GM12891 (cell line): ENCODE measurements at regions not wholly inside any gene's neighbourhood (a gene's known extent, or its start where the extent isn't known, plus 50 kb on each side); places are given as distances from the start of the nearest gene placed in this dataset.

Experiments used
- DNase-seq: peaks from one replicate; pipeline ENCODE4 v3.0.0; 2011; ENCODE audit warnings: low spot score; ENCODE audit not compliant: insufficient read length
- FAIRE-seq: peaks from 2 replicates; lab custom pipeline; 2011; peaks lifted over from hg19 to GRCh38; lab: Jason Lieb, UNC
- PAX5 ChIP-seq: IDR thresholded peaks from 2 replicates; pipeline ENCODE4 v1.6.1; 2011; ENCODE audit warnings: low read length, moderate library complexity, mild to moderate bottlenecking; ENCODE audit not compliant: insufficient read depth, severe bottlenecking
- POLR2A ChIP-seq: IDR thresholded peaks from 2 replicates; pipeline ENCODE4 v1.6.1; 2011; ENCODE audit warnings: low read depth, low read length, control low read depth
- POLR2AphosphoS5 ChIP-seq: IDR thresholded peaks from 2 replicates; pipeline ENCODE4 v1.6.1; 2011; ENCODE audit warnings: low read depth, low read length, control low read depth
- POU2F2 ChIP-seq: IDR thresholded peaks from 2 replicates; pipeline ENCODE4 v1.6.1; 2011; ENCODE audit warnings: low read depth, mild to moderate bottlenecking, control low read depth, low read length, moderate library complexity
- SPI1 ChIP-seq: IDR thresholded peaks from 2 replicates; pipeline ENCODE4 v1.6.1; 2011; ENCODE audit warnings: low read depth, low read length, control low read depth
- TAF1 ChIP-seq: IDR thresholded peaks from 2 replicates; pipeline ENCODE4 v1.6.1; 2011; ENCODE audit warnings: low read depth, low read length, control low read depth

- no peak for DNase-seq
- TF ChIP-seq PAX5 (no peak), POLR2A (no peak), SPI1 (no peak), TAF1 (no peak), POLR2AphosphoS5 (no peak), POU2F2 (no peak)
- no peak for FAIRE-seq
These were observed 119.9 kb downstream of the ETAA1 start for GRCh38 chr2:67516899-67517530.

GRCh38 chr2:67522148-67522547 lies 125.0 kb downstream of the ETAA1 start:
- TF ChIP-seq POU2F2: no peak
- TF ChIP-seq TAF1: no peak
- no peak for TF ChIP-seq POLR2A
- TF ChIP-seq POLR2AphosphoS5: no peak
- TF ChIP-seq SPI1: no peak
- FAIRE-seq: no peak
- no peak for DNase-seq

GRCh38 chr2:67524213-67524612 lies 127.1 kb downstream of the ETAA1 start:
- no peak for TF ChIP-seq POLR2A
- no peak for TF ChIP-seq TAF1
- no peak for TF ChIP-seq PAX5
- TF ChIP-seq POLR2AphosphoS5: no peak
- TF ChIP-seq POU2F2: no peak
- TF ChIP-seq SPI1: no peak
- FAIRE-seq: no peak
- DNase-seq: no peak

GRCh38 chr2:67524777-67525176 lies 127.6 kb downstream of the ETAA1 start:
- no peak for FAIRE-seq
- DNase-seq: no peak
- TF ChIP-seq TAF1 (no peak), SPI1 (no peak), PAX5 (no peak), POLR2A (no peak), POLR2AphosphoS5 (no peak), POU2F2 (no peak)

- FAIRE-seq (no peak), DNase-seq (no peak)
- TF ChIP-seq POLR2AphosphoS5 (no peak), POLR2A (no peak), POU2F2 (no peak), PAX5 (no peak), SPI1 (no peak), TAF1 (no peak)
These were observed 129.2 kb downstream of the ETAA1 start for GRCh38 chr2:67526283-67526682.

DNA sequence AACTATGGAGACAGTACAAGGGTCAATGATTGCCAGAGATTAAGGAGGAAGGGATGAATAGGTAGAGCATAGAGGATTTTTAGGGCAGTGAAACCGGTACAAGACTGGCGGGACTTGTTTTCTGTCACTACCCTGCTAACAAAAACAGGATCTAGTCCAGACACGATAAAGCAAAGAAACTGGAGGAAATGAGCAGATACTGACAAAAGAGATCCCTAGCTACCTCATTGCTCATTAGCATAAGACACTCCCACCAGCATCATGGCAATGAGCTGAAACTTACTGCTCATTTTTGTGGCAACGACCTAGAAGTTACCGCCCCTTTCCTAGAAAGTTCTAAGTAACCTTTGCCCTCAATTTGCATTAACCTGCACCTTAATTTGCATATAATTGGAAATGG lies 131.2 kb downstream of the ETAA1 start:
- DNase-seq (no peak), FAIRE-seq (no peak)

DNA sequence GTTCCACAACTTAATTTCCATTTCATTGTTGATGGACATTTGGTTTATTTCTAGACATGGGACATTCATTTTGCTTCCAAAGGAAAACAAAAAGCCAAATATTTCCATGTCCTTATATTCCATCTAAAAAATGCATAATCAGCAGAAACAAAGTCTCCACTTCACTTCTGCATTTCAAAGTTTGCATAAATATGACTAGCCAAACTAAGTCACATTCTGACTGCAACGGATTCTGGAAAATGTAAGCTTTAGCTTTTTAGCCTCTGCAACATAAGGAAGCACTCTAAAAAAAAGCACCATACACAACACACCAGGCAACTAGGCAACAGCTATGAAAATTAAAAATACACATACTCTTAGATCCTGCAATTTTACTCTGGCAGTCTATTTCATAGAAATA lies 135.3 kb downstream of the ETAA1 start:
- DNase-seq: no peak
- FAIRE-seq: no peak
- no peak for TF ChIP-seq PAX5
- TF ChIP-seq SPI1: no peak
- TF ChIP-seq TAF1: no peak
- TF ChIP-seq POLR2AphosphoS5: no peak
- no peak for TF ChIP-seq POLR2A

More for the DNA sequence above, 131.2 kb downstream of the ETAA1 start:
- TF ChIP-seq POLR2A (no peak), POU2F2 (no peak), SPI1 (no peak), POLR2AphosphoS5 (no peak), TAF1 (no peak), PAX5 (no peak)

DNA sequence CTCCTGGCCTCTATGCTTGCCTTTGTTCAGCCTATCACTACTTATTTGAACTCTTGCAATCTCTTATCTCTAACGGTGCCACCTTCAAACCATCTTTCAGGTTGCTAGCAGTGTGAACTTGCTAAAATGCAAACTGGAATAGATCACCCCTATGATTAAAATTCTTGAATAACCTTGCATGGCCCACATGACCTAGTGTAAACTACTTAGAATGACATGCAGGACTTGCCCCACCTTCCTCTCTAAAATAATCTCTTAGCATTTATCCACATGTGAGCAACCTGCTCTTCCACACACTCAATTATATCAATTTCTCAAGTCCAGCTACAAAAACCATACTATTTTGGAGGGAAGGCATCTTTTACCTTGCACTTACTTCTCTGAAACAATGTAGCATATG lies 137.6 kb downstream of the ETAA1 start:
- DNase-seq (no peak), FAIRE-seq (no peak)
- TF ChIP-seq TAF1: no peak

DNA sequence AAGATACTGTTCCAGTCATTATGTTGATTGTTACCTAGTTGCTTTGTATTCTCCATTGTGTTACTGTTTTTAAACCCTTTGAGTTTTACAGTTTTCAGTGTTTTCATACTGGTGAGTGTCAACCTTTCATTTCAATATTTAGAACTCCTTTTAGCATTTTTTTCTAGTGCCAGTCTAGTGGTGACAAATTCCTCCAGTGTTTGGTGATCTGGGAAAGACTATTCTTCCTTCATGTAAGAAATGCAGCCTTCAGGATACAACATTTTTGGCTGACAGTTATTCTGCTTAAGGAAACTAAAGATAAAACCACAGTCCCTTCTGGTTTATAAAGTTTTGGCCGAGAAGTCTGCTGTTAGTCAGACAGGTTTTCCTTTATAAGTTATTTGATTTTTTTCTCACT lies 143.8 kb downstream of the ETAA1 start:
- DNase-seq: no peak
- TF ChIP-seq POU2F2 (no peak), SPI1 (no peak), POLR2AphosphoS5 (no peak), PAX5 (no peak), POLR2A (no peak), TAF1 (no peak)
- no peak for FAIRE-seq

DNA sequence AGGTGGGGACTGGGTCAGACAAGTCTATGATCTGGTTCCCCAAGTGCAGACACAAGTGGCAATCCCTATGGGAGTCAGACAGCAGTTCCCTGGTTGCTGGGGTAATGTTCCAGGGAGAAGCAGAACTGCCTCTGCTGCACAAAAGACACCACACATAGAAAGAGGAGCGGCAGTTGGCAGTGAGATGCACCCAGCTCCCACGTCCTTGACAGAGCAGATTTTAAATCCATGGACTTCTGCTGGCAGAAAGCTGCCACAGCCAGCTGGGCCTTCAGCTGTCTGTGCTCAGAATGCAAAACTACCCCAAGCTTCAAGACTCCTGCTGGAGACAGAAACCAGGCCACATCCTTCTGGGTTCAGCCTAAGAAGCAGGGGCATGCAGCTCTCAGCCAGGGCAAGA lies 147.2 kb downstream of the ETAA1 start:
- TF ChIP-seq PAX5: no peak
- TF ChIP-seq POLR2AphosphoS5: no peak
- TF ChIP-seq POU2F2: no peak
- no peak for TF ChIP-seq SPI1
- no peak for TF ChIP-seq POLR2A
- no peak for TF ChIP-seq TAF1
- DNase-seq (no peak), FAIRE-seq (no peak)
